Jurkat, Clone E6-1 (cell line): ENCODE measurements at regions not wholly inside any gene's neighbourhood (a gene's known extent, or its start where the extent isn't known, plus 50 kb on each side); places are given as distances from the start of the nearest gene placed in this dataset.

Experiments used
- DNase-seq: peaks from one replicate; pipeline ENCODE4 v3.0.0-alpha.2; 2011; ENCODE audit warnings: low read depth, low spot score
- H3K4me3 ChIP-seq: 2 replicates; pipeline ENCODE4 v1.5.1; 2011; ENCODE audit warnings: mild to moderate bottlenecking, low read length, control low read depth, moderate library complexity

DNA sequence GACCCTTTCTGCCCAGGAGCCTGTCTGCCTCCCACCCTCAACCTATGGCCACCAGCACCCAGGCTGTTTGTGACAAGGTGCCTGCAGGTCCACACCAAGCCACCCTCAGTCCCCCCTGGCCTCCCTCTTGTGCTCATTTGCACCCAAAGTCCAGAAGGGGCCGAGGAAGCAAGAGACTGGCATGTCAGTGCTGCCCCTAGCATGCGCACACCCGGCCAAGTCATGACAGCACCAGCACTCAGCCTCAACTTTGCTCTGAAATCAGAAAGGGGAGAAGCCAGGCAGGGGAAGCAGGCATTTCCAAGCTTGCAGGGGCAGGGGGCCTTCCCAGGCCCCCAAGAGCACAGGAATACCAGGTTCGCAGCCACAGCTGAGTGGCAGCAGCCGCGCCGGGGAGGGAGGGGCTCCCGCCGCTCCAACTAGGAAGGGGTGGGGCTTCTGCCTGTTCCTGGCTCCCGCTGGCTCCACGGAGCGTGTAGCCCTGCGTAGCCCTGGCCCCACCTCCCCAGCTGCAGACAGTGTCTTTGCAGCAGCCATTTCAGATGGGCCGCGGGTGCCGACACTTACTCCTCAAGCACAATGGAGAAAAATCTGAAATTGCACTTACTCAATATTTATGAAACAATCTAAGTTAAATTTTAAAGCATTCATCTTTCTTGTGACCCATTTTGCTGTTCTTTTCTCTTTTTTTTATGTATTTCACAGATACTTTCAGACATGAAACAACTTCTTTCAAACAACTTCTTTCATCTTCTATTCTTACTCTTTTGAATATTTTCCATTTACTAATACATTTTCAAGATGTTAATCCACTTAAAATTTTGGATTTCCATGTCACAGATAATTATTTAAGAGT lies 54.9 kb upstream of the ABCB5 start:
- DNase-seq = no peak
- no peak overlapping the region for H3K4me3 ChIP-seq

GRCh38 chr7:20561466-20561865 lies 54.0 kb upstream of the ABCB5 start:
- H3K4me3 ChIP-seq = no peak overlapping the region
- DNase-seq = no peak

DNA sequence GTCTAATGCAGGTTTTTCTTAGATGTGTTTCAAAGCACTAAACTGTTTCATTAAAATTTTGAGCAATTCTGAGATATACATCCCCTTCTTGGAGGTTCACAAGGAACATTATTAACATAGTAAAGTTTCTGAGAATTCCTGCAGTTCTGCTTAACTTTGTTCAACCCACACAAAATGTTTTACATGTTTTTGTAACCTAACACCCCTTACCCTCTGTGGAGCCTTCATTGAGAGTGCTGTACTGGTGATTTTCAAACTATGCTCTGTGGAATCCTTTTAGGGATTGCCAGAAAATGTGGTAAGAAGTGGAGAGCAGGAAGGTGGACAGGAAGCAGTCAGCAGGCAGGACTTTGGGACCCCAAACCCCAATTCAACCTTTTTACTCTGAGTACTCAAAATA lies 53.6 kb upstream of the ABCB5 start:
- no peak for DNase-seq
- H3K4me3 ChIP-seq = no peak overlapping the region

DNA sequence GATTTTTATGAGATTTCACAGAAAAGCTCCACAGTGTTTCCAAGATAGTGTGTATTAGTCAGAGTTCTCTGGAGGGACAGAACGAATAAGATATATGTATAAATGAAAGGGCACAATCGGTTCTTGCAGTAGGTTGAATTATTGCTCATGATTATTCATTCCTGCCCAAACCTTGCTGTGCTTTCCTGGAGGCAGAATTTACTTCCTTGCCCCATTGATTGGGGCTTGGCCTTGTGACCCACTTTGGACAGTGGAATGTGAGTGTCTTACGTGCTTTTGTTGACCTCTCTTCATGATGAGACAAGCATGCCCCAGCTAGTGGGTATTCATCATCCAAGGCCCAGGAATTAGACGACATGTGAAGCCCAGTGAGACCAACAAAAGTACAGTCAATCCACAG lies 53.0 kb upstream of the ABCB5 start:
- no peak overlapping the region for H3K4me3 ChIP-seq
- DNase-seq = no peak
